OCI-LY3 (cell line): ENCODE measurements at regions not wholly inside any gene's neighbourhood (a gene's known extent, or its start where the extent isn't known, plus 50 kb on each side); places are given as distances from the start of the nearest gene placed in this dataset.

Experiments
- H2AFZ ChIP-seq: fragments of 200-600, 300-600 bp; shearing (Covaris generic); 2 replicates; pipeline ENCODE4 v1.6.0; 2014; ENCODE audit warnings: antibody characterized with exemption, low read depth, low read length
- H3K27ac ChIP-seq: fragments of 200-600, 300-600 bp; sonication (generic); 2 replicates; pipeline ENCODE4 v1.5.1; 2014; ENCODE audit warnings: mild to moderate bottlenecking, low read length, moderate library complexity, mixed read lengths
- H3K27me3 ChIP-seq: fragments of 200-600, 300-600 bp; sonication (generic); 2 replicates; pipeline ENCODE4 v1.6.1; 2014; ENCODE audit warnings: low read depth, low read length, mixed read lengths
- H3K36me3 ChIP-seq: fragments of 200-600, 300-600 bp; sonication (generic); replicated peaks from 2 replicates; pipeline ENCODE3; 2014; ENCODE audit warnings: low read depth, low read length, mixed read lengths
- H3K4me1 ChIP-seq: fragments of 300-600, 200-600 bp; sonication (generic); 2 replicates; pipeline ENCODE4 v1.6.1; 2014; ENCODE audit warnings: low read length, mixed read lengths
- H3K4me2 ChIP-seq: fragments of 200-600, 300-600 bp; sonication (generic); 2 replicates; pipeline ENCODE4 v1.6.1; 2014; ENCODE audit warnings: low read length, mixed read lengths
- H3K4me3 ChIP-seq: fragments of 300-600, 200-600 bp; sonication (generic); 2 replicates; pipeline ENCODE4 v1.5.1; 2014; ENCODE audit warnings: antibody characterized with exemption, mild to moderate bottlenecking, low read length, moderate library complexity
- H3K79me2 ChIP-seq: fragments of 300-600, 200-600 bp; shearing (Covaris generic); 2 replicates; pipeline ENCODE4 v1.6.1; 2014; ENCODE audit warnings: mild to moderate bottlenecking, low read length, mixed read lengths
- H3K9ac ChIP-seq: fragments of 300-600, 200-600 bp; shearing (Covaris generic); 2 replicates; pipeline ENCODE4 v1.6.0; 2014; ENCODE audit warnings: mild to moderate bottlenecking, low read length, moderate library complexity
- H3K9me3 ChIP-seq: fragments of 200-600, 300-600 bp; shearing (Covaris generic); 2 replicates; pipeline ENCODE4 v1.6.1; 2014; ENCODE audit warnings: low read length, mixed read lengths; ENCODE audit not compliant: insufficient read depth
- H4K20me1 ChIP-seq: fragments of 200-600, 300-600 bp; sonication (generic); 2 replicates; pipeline ENCODE4 v1.6.1; 2016; ENCODE audit warnings: low read length, mixed read lengths; ENCODE audit not compliant: insufficient read depth
- EZH2phosphoT487 ChIP-seq: fragments of 200-600 bp; shearing (Covaris generic); IDR thresholded peaks from 2 replicates; pipeline ENCODE4 v1.6.1; 2018; ENCODE audit warnings: antibody characterized with exemption, mixed run types, low read depth
- TF ChIP-seq, protein P1 (sequence below): fragments of 200-600, 300-600 bp; sonication (generic); IDR thresholded peaks from 2 replicates; pipeline ENCODE4 v1.5.1; 2014; ENCODE audit warnings: antibody characterized with exemption, low read length, low read depth

DNA sequence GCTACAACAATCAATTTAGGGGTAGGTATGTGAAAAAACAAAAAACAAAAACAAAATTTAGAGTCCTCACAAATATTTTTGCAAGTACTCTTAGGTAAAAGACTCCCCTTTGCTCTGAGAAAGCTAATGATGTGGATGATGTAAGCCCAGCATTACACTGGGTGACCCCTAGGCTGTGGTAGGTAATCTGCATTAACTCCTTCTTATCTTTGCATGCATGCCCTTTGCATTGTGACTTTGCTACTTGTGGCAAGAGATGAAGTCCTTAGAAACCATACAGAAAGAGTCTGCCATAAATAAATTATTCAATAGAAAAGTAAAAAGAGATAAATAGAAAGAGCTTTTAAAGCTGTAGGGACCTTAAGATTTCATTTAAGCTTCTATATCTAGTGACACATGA lies 159.7 kb upstream of the MBNL1 start:
- no peak overlapping the region for H2AFZ ChIP-seq
- no peaks in the 10 kb centered on the region for H3K36me3 ChIP-seq
- H3K4me1 ChIP-seq, result peaks cover 13% of the 10 kb centered on the region
- no peak overlapping the region for H3K27ac ChIP-seq
- TF ChIP-seq EZH2phosphoT487, result no peak
- TF ChIP-seq, protein P1, sequence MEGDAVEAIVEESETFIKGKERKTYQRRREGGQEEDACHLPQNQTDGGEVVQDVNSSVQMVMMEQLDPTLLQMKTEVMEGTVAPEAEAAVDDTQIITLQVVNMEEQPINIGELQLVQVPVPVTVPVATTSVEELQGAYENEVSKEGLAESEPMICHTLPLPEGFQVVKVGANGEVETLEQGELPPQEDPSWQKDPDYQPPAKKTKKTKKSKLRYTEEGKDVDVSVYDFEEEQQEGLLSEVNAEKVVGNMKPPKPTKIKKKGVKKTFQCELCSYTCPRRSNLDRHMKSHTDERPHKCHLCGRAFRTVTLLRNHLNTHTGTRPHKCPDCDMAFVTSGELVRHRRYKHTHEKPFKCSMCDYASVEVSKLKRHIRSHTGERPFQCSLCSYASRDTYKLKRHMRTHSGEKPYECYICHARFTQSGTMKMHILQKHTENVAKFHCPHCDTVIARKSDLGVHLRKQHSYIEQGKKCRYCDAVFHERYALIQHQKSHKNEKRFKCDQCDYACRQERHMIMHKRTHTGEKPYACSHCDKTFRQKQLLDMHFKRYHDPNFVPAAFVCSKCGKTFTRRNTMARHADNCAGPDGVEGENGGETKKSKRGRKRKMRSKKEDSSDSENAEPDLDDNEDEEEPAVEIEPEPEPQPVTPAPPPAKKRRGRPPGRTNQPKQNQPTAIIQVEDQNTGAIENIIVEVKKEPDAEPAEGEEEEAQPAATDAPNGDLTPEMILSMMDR, result no peak
- H3K9ac ChIP-seq, result no peak overlapping the region
- no peak overlapping the region for H3K4me3 ChIP-seq
- no peaks in the 10 kb centered on the region for H3K27me3 ChIP-seq
- no peaks in the 10 kb centered on the region for H3K9me3 ChIP-seq
- H3K4me2 ChIP-seq, result no peak overlapping the region
- no peaks in the 10 kb centered on the region for H4K20me1 ChIP-seq
- no peaks in the 10 kb centered on the region for H3K79me2 ChIP-seq

DNA sequence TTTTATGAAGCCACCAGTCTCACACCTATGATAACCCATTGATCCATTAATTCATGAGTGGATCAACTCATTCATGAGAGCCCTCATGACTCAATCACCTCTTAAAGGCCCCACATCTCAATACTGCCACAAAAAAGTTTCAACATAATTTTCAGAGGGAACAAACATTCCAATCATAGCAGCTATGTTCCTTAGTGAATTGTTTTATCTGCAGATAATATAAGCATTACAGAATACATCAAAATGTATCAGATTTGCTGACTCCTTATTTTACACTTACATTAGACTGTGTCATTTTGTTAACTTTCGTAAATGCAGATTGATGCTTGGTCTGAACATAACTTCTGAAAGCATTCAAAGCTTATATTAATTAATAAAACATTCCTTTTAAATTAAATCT lies 155.3 kb upstream of the MBNL1 start:
- no peak overlapping the region for H3K9ac ChIP-seq
- no peak overlapping the region for H3K27ac ChIP-seq
- no peaks in the 10 kb centered on the region for H4K20me1 ChIP-seq
- H3K4me2 ChIP-seq, result no peak overlapping the region
- TF ChIP-seq EZH2phosphoT487, result no peak
- TF ChIP-seq, protein P1, result no peak
- H3K9me3 ChIP-seq, result no peaks in the 10 kb centered on the region
- no peaks in the 10 kb centered on the region for H3K36me3 ChIP-seq
- no peak overlapping the region for H3K4me3 ChIP-seq
- H3K4me1 ChIP-seq, result no peaks in the 10 kb centered on the region
- no peaks in the 10 kb centered on the region for H3K27me3 ChIP-seq
- no peak overlapping the region for H2AFZ ChIP-seq
- no peaks in the 10 kb centered on the region for H3K79me2 ChIP-seq

DNA sequence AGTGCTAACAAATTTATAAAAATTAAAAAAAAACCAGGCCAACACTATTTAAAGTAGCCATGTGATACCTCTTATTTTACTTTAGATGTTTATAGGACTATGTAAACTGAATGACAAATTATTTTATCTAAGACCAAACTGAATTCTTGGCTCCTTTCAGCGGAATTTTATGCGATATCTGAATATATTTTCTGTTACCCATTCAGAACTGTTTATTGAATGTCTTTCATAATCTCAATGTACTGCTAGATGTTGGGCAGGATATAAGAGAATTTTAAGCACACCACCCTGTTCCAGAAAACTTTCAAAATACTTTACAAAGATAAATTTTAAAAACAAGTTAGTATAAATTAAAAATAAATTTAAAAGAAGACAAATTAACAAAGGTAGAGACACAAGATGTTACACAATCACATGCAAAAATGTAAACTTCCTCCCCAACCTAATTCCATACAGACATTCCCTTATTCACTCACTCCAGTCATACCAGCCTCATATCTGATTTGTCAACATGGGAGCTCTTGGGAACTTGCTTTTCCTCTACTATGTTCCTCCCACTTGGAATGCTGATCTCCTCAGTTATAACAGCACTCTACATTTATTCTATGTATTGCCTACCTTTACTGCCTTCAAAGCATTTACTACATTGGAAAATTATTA lies 154.6 kb upstream of the MBNL1 start:
- TF ChIP-seq, protein P1, result no peak
- TF ChIP-seq EZH2phosphoT487, result no peak
- Histone ChIP-seq H3K27ac (no peak overlapping the region), H2AFZ (no peak overlapping the region), H3K79me2 (no peaks in the 10 kb centered on the region), H3K4me2 (no peak overlapping the region), H3K27me3 (no peaks in the 10 kb centered on the region), H3K9ac (no peak overlapping the region), H3K4me3 (no peak overlapping the region), H4K20me1 (no peaks in the 10 kb centered on the region), H3K9me3 (no peaks in the 10 kb centered on the region), H3K4me1 (no peaks in the 10 kb centered on the region), H3K36me3 (no peaks in the 10 kb centered on the region)

DNA sequence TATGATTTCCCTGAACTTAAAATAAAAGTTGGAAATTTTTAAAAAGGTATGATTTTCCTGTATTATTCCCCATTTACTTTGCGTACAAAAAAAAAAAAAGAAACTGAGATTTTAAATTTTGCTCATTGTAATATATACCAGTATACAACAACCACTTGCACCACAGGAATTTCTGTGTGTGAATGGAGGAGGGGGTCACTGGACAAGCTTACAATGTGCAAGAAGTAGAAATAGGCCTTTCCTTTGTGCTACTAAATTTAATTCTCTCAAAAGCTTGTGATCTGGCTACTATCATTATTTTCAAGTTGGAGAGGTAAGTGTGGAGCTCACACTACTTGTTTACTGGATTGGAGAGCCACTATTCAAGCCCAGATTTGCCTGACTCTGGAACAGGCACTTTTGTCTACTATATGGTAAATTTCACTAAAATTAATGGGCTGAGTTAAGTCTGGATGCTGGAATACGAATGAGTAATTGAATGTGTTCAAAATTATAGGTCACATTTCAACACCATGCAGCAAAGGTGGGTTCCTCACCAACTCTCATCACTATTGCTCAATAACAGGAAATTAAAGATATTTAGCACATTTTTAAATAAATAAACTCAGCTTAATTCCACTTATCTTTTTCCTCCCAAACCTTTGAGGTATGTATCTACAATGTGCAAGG lies 148.0 kb upstream of the MBNL1 start:
- no peak overlapping the region for H2AFZ ChIP-seq
- no peak for TF ChIP-seq EZH2phosphoT487
- TF ChIP-seq, protein P1, result no peak

More for the DNA sequence above, 148.0 kb upstream of the MBNL1 start:
- H3K9me3 ChIP-seq, result no peaks in the 10 kb centered on the region
- no peak overlapping the region for H3K4me3 ChIP-seq
- H3K9ac ChIP-seq, result no peak overlapping the region
- H4K20me1 ChIP-seq, result no peaks in the 10 kb centered on the region
- no peaks in the 10 kb centered on the region for H3K27me3 ChIP-seq
- peaks cover 46% of the 10 kb centered on the region for H3K4me1 ChIP-seq
- H3K27ac ChIP-seq, result no peak overlapping the region
- H3K79me2 ChIP-seq, result no peaks in the 10 kb centered on the region
- no peak overlapping the region for H3K4me2 ChIP-seq
- H3K36me3 ChIP-seq, result no peaks in the 10 kb centered on the region
